ENCODE measurements at regions not wholly inside any gene's neighbourhood (a gene's known extent, or its start where the extent isn't known, plus 50 kb on each side); places are given as distances from the start of the nearest gene placed in this dataset.
A peak's percentile ranks its signal among the peaks of the same experiment; 100 is the strongest.

GRCh38 chr18:55840601-55841170 is 252.7 kb upstream of the TCF4 start:
- intact Hi-C loops (cut with DNase I), result no loop called here
- WGBS, result 96% methylated on average over 16 of the region's 30 CpGs
- Histone ChIP-seq H3K27ac (replicated peaks in 1 of 4) (no peak overlapping the region), H3K36me3 (no peaks in the 10 kb centered on the region), H3K9me3 (peaks cover 0 to 7% (median 0%) of the 10 kb centered on the region in 4 donors), H3K4me3 (no peak overlapping the region), H3K27me3 (no peaks in the 10 kb centered on the region), H3K4me1 (peaks cover 0 to 4% (median 0%) of the 10 kb centered on the region in 4 donors)
- TF ChIP-seq CTCF (IDR thresholded peaks at IDR 0.05) (no peak), POLR2A (IDR thresholded peaks at IDR 0.05; ENCODE audit: low read depth) (no peak), EP300 (IDR thresholded peaks at IDR 0.05) (no peak)
- DNase-seq (ENCODE audit: extremely low spot score), result no peak

GRCh38 chr18:55839343-55839742 is 251.4 kb upstream of the TCF4 start:
- no peaks in the 10 kb centered on the region for H3K36me3 ChIP-seq
- H3K4me1 ChIP-seq, result peaks cover 0 to 4% (median 0%) of the 10 kb centered on the region in 4 donors
- peaks cover 0 to 7% (median 0%) of the 10 kb centered on the region in 4 donors for H3K9me3 ChIP-seq
- intact Hi-C loops (cut with DNase I), result no loop called here
- no peak overlapping the region for H3K27ac ChIP-seq (replicated peaks in 1 of 4)
- no peak overlapping the region for H3K4me3 ChIP-seq
- H3K27me3 ChIP-seq, result no peaks in the 10 kb centered on the region
- DNase-seq (ENCODE audit: extremely low spot score), result no peak
- TF ChIP-seq CTCF (IDR thresholded peaks at IDR 0.05) (no peak), POLR2AphosphoS5 (IDR thresholded peaks at IDR 0.05) (no peak), EP300 (IDR thresholded peaks at IDR 0.05) (no peak), POLR2A (IDR thresholded peaks at IDR 0.05; ENCODE audit: low read depth) (no peak)

GRCh38 chr18:55838841-55839240 is 250.8 kb upstream of the TCF4 start:
- H3K36me3 ChIP-seq, result no peaks in the 10 kb centered on the region
- H3K27ac ChIP-seq (replicated peaks in 1 of 4), result no peak overlapping the region
- H3K4me1 ChIP-seq, result peaks cover 0 to 2% (median 0%) of the 10 kb centered on the region in 4 donors
- peaks cover 0 to 7% (median 0%) of the 10 kb centered on the region in 4 donors for H3K9me3 ChIP-seq
- intact Hi-C loops (cut with DNase I), result no loop called here
- TF ChIP-seq CTCF (IDR thresholded peaks at IDR 0.05), result no peak
- TF ChIP-seq EP300 (IDR thresholded peaks at IDR 0.05), result no peak
- TF ChIP-seq POLR2AphosphoS5 (IDR thresholded peaks at IDR 0.05), result no peak
- no peak for TF ChIP-seq POLR2A (IDR thresholded peaks at IDR 0.05; ENCODE audit: low read depth)
- H3K27me3 ChIP-seq, result no peaks in the 10 kb centered on the region
- 95% methylated on average over 3 of the region's 3 CpGs for WGBS
- H3K4me3 ChIP-seq, result no peak overlapping the region
- DNase-seq (ENCODE audit: extremely low spot score), result no peak

- TF ChIP-seq POLR2A (IDR thresholded peaks at IDR 0.05; ENCODE audit: low read depth) (no peak), EP300 (IDR thresholded peaks at IDR 0.05) (no peak), CTCF (IDR thresholded peaks at IDR 0.05) (no peak), POLR2AphosphoS5 (IDR thresholded peaks at IDR 0.05) (no peak)
- intact Hi-C loops (cut with DNase I), result no loop called here
- no peak for DNase-seq (ENCODE audit: extremely low spot score)
- Histone ChIP-seq H3K9me3 (peaks cover 0 to 7% (median 0%) of the 10 kb centered on the region in 4 donors), H3K4me3 (no peak overlapping the region), H3K27me3 (no peaks in the 10 kb centered on the region), H3K4me1 (no peaks in the 10 kb centered on the region), H3K36me3 (no peaks in the 10 kb centered on the region), H3K27ac (replicated peaks in 1 of 4) (no peak overlapping the region)
- WGBS, result 90% methylated on average over 6 of the region's 6 CpGs
Measured at GRCh38 chr18:55838319-55838718, 250.3 kb upstream of the TCF4 start.

DNA sequence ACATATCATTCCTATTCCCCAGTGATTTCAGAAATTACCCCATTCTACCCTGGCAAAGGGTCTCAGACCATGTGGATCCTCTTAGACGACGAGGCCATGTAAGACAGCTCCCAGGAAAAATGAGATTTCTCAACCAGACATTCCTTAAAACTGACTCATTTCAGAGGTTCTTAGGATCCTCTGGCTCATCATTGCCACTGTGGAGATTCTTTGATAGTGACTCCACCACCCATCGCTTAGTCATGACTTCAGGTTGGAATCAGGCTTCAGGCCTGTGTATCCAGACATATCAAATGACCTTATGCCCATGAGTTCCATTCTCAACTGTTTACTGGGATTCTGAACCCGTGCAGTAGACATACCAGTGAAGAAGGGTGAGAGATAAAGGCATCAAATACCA is 245.6 kb upstream of the TCF4 start:
- 74% methylated on average over 4 of the region's 4 CpGs for WGBS
- H3K27ac ChIP-seq (replicated peaks in 1 of 4), result no peak overlapping the region
- no peaks in the 10 kb centered on the region for H3K9me3 ChIP-seq
- H3K4me1 ChIP-seq, result no peaks in the 10 kb centered on the region
- intact Hi-C loops (cut with DNase I), result no loop called here
- TF ChIP-seq POLR2AphosphoS5 (IDR thresholded peaks at IDR 0.05) (peak in 1 of 2 donors; percentile 24), CTCF (IDR thresholded peaks at IDR 0.05) (no peak), POLR2A (IDR thresholded peaks at IDR 0.05; ENCODE audit: low read depth) (no peak), EP300 (IDR thresholded peaks at IDR 0.05) (no peak)
- H3K27me3 ChIP-seq, result no peaks in the 10 kb centered on the region
- DNase-seq (ENCODE audit: extremely low spot score), result no peak
- H3K4me3 ChIP-seq, result no peak overlapping the region
- H3K36me3 ChIP-seq, result no peaks in the 10 kb centered on the region
